Body of pancreas (tissue), 4 donors: ENCODE measurements at regions not wholly inside any gene's neighbourhood (a gene's known extent, or its start where the extent isn't known, plus 50 kb on each side); places are given as distances from the start of the nearest gene placed in this dataset.

Experiments used
- POLR2A ChIP-seq, 3 donors: fragments of 450-650 bp; IDR thresholded peaks; one replicate each; pipeline ENCODE4 v1.6.1; 2016; ENCODE audit warnings: antibody characterized with exemption in 3 of 3, mild to moderate bottlenecking in 2 of 3
- TF ChIP-seq, protein P1 (sequence below), 7 experiments: fragments of 450-650 bp in 4 of 7; fragments of 200-600 bp in 3 of 7; sonication (generic) in 3 of 7; IDR thresholded peaks; one replicate each; pipeline ENCODE4 v1.5.1; 2016 to 2019; ENCODE audit warnings: antibody characterized with exemption in 7 of 7

DNA sequence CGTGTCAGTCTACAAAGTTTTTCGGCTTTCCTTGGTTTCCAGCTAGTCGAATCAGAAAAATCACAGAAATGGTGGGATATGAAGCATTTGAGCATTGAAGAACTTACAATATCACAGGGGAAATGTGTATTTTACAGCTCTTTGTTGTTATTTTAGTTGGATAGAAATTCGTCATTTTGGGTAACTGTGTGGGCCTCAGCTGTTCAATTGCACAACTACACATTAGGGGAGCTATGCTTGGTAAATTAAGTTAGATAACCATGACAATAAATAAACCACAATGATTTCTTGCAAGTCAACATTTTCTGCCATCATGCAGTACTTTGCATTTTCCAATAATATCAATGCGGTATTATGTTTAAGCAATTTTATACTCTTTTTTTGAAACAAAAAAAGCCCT, 80.4 kb upstream of the ANK3 start:
- TF ChIP-seq, protein P1, sequence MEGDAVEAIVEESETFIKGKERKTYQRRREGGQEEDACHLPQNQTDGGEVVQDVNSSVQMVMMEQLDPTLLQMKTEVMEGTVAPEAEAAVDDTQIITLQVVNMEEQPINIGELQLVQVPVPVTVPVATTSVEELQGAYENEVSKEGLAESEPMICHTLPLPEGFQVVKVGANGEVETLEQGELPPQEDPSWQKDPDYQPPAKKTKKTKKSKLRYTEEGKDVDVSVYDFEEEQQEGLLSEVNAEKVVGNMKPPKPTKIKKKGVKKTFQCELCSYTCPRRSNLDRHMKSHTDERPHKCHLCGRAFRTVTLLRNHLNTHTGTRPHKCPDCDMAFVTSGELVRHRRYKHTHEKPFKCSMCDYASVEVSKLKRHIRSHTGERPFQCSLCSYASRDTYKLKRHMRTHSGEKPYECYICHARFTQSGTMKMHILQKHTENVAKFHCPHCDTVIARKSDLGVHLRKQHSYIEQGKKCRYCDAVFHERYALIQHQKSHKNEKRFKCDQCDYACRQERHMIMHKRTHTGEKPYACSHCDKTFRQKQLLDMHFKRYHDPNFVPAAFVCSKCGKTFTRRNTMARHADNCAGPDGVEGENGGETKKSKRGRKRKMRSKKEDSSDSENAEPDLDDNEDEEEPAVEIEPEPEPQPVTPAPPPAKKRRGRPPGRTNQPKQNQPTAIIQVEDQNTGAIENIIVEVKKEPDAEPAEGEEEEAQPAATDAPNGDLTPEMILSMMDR (IDR thresholded peaks at IDR 0.05) = no peak
- TF ChIP-seq POLR2A (IDR thresholded peaks at IDR 0.05) = no peak
